ENCODE measurements at regions not wholly inside any gene's neighbourhood (a gene's known extent, or its start where the extent isn't known, plus 50 kb on each side); places are given as distances from the start of the nearest gene placed in this dataset.

DNA sequence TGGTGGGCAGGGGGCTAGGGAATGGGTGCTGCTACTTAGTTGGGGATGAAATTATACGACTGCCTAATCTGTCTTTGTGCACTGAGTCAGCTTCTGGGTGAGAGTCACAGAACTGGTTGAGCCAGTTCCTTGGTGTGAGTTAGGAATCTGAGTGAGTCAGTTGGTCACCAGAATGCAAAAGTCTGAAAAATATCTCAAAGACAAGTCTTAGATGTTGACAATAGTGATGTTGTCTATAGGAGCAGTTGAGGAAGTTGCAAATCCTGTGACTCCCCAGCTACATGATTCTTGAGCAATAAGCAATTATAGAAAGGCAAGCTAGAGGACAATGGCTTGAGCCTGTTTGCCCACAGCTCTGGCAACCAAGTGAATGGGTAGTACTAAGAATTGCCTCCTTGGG, 399.2 kb downstream of the CNTNAP4 start:
- TF ChIP-seq, protein P1, sequence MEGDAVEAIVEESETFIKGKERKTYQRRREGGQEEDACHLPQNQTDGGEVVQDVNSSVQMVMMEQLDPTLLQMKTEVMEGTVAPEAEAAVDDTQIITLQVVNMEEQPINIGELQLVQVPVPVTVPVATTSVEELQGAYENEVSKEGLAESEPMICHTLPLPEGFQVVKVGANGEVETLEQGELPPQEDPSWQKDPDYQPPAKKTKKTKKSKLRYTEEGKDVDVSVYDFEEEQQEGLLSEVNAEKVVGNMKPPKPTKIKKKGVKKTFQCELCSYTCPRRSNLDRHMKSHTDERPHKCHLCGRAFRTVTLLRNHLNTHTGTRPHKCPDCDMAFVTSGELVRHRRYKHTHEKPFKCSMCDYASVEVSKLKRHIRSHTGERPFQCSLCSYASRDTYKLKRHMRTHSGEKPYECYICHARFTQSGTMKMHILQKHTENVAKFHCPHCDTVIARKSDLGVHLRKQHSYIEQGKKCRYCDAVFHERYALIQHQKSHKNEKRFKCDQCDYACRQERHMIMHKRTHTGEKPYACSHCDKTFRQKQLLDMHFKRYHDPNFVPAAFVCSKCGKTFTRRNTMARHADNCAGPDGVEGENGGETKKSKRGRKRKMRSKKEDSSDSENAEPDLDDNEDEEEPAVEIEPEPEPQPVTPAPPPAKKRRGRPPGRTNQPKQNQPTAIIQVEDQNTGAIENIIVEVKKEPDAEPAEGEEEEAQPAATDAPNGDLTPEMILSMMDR (conservative IDR thresholded peaks at IDR 0.05; ENCODE audit: low read length) = no peak
- TF ChIP-seq EZH2phosphoT487 (IDR thresholded peaks at IDR 0.05; ENCODE audit: borderline replicate concordance) = no peak
